GM19193 (cell line): ENCODE measurements at regions not wholly inside any gene's neighbourhood (a gene's known extent, or its start where the extent isn't known, plus 50 kb on each side); places are given as distances from the start of the nearest gene placed in this dataset.

Source experiments
- POLR2A ChIP-seq: IDR thresholded peaks from 4 replicates; pipeline ENCODE4 v1.6.1; 2011; ENCODE audit not compliant: insufficient read depth, insufficient read length; ENCODE audit errors: extremely low read depth

- no peak for TF ChIP-seq POLR2A
Measured at GRCh38 chr11:19437760-19438159, 197.0 kb upstream of the E2F8 start.

GRCh38 chr11:19436932-19437331, 196.2 kb upstream of the E2F8 start:
- no peak for TF ChIP-seq POLR2A

- no peak for TF ChIP-seq POLR2A
Measured at GRCh38 chr11:19435306-19435989, 194.7 kb upstream of the E2F8 start.

GRCh38 chr11:19433791-19434190, 193.0 kb upstream of the E2F8 start:
- TF ChIP-seq POLR2A: no peak

- no peak for TF ChIP-seq POLR2A
Measured at GRCh38 chr11:19433367-19433766, 192.6 kb upstream of the E2F8 start.

DNA sequence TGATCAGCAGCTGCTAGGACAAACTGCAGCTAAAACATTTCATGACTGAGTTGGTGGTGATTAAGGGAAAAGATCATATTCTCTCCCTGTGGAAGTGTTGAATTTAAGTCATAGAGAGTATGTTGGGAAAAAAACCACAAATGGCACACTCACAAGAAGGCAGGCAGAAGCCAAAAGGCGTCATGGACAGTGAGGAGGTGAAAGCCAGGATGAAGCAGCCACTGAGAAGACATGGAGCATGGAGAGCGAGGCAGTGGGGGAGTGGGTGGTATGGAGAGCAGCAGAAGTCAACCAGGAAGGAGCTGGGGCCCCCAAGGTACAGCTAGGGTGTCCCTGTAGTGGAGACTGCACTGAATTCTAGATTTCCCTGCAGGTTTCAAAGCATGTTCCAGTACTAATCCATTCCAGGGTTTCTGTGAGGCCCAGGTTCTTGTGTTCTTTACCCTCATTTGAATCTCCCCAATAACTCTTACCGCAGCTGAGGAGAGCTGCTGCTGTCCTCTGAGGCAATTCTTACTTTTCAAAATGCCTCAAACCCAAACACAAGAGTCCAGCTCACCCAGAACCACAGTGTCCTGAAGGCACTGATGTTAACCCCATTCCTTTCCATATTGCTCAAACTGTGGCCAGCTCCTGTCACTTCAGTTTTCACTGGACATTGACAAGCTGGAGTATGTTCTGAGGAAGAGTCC, 191.8 kb upstream of the E2F8 start:
- TF ChIP-seq POLR2A: peak; percentile 32

- TF ChIP-seq POLR2A: no peak
Measured at GRCh38 chr11:19430754-19431398, 190.1 kb upstream of the E2F8 start.

DNA sequence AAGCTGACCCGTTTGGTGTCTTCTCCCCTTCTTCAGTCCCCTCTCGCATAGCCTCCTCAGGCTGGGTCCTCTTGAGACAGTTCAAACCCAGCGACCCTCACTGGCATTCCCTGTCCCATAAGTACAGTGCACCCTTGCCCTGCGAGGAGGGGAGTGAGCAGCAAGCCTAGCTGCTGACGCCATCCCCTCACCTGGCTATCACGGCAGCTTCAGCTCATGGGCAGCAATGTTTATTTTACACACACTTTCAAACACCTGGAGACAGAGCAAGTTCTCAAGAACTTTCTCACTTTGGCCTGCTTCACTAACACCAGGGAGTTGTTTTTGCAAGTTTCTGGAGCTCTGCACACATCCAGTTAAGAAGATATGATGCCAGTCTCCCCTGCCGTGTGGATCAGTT, 189.6 kb upstream of the E2F8 start:
- no peak for TF ChIP-seq POLR2A

- TF ChIP-seq POLR2A: no peak
Measured at GRCh38 chr11:19429108-19429760, 188.5 kb upstream of the E2F8 start.

- no peak for TF ChIP-seq POLR2A
Measured at GRCh38 chr11:19428206-19429002, 187.7 kb upstream of the E2F8 start.

DNA sequence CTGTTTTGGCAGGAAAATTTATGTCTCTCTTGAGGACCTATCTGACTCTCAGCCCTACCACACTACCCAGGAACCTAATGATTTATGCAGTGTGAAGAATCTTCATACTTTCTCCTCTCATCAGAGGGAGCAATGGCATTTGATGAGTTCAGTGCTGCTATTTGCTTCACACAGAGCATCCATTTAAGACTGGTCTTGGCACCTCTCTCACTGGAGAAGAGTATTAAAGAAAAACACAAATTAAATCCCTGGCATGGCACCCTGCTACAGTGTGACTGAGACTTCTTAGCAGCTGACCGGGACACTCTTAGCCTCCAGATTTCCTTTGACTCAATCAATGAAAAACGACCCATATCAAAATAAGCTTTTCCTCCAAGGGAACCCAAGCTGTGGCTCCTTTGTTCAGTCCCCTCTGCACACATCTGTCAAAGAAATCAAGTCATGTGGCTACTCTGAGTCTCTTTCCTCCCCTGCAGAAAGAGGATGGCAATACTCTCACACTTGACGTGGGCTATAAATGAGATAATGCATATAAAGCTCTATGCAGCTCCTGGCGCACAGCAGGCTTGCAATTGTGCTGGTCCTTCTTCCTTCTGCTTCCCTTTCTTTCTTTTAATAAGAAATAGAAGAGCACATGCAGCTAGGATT, 186.1 kb upstream of the E2F8 start:
- TF ChIP-seq POLR2A: no peak

GRCh38 chr11:19426011-19426755, 185.4 kb upstream of the E2F8 start:
- TF ChIP-seq POLR2A: no peak

GRCh38 chr11:19422276-19422675, 181.5 kb upstream of the E2F8 start:
- no peak for TF ChIP-seq POLR2A
